ENCODE measurements at regions not wholly inside any gene's neighbourhood (a gene's known extent, or its start where the extent isn't known, plus 50 kb on each side); places are given as distances from the start of the nearest gene placed in this dataset.

- no peak for DNase-seq (ENCODE audit: low spot score)
- Histone ChIP-seq H3K36me3 (ENCODE audit: control insufficient read depth in 4 of 4, insufficient read depth in 3 of 4, low read depth in 1 of 4, low read length in 3 of 4) (no peaks in the 10 kb centered on the region), H3K4me3 (ENCODE audit: low read depth in 1 of 3, low read length in 3 of 3) (no peak overlapping the region), H3K4me1 (ENCODE audit: control insufficient read depth in 4 of 4, insufficient read depth in 4 of 4, low read length in 3 of 4) (no peaks in the 10 kb centered on the region), H3K9ac (ENCODE audit: low read depth in 1 of 2, low read length in 2 of 2) (no peak overlapping the region), H3K27me3 (ENCODE audit: control insufficient read depth in 4 of 4, insufficient read depth in 4 of 4, low read length in 3 of 4) (no peaks in the 10 kb centered on the region), H3K9me3 (ENCODE audit: control insufficient read depth in 4 of 4, low read length in 3 of 4) (peaks cover 0 to 3% (median under 1%) of the 10 kb centered on the region in 4 donors), H3K27ac (ENCODE audit: low read depth in 1 of 2, low read length in 2 of 2) (no peak overlapping the region)
- WGBS: 86% methylated on average over 4 of the region's 4 CpGs
- TF ChIP-seq YY1 (IDR thresholded peaks at IDR 0.05): no peak
- no peak for TF ChIP-seq NR2F2 (IDR thresholded peaks at IDR 0.05)
- no peak for TF ChIP-seq EGR1 (IDR thresholded peaks at IDR 0.05; ENCODE audit: low read depth in 2 of 2)
- TF ChIP-seq ZBTB33 (IDR thresholded peaks at IDR 0.05): no peak
Observed at GRCh38 chr13:33392794-33393405, 107.3 kb upstream of the STARD13 start.

- no peak overlapping the region for H3K4me3 ChIP-seq (ENCODE audit: low read depth in 1 of 3, low read length in 3 of 3)
- DNase-seq (ENCODE audit: low spot score): no peak
- H3K9ac ChIP-seq (ENCODE audit: low read depth in 1 of 2, low read length in 2 of 2): no peak overlapping the region
- peaks cover 0 to 3% (median under 1%) of the 10 kb centered on the region in 4 donors for H3K9me3 ChIP-seq (ENCODE audit: control insufficient read depth in 4 of 4, low read length in 3 of 4)
- H3K27me3 ChIP-seq (ENCODE audit: control insufficient read depth in 4 of 4, insufficient read depth in 4 of 4, low read length in 3 of 4): no peaks in the 10 kb centered on the region
- no peak for TF ChIP-seq CTCF (IDR thresholded peaks at IDR 0.05; ENCODE audit: low read depth, low read length, missing input control)
- H3K4me1 ChIP-seq (ENCODE audit: control insufficient read depth in 4 of 4, insufficient read depth in 4 of 4, low read length in 3 of 4): no peaks in the 10 kb centered on the region
- WGBS: 86% methylated on average over 3 of the region's 3 CpGs
- no peaks in the 10 kb centered on the region for H3K36me3 ChIP-seq (ENCODE audit: control insufficient read depth in 4 of 4, insufficient read depth in 3 of 4, low read depth in 1 of 4, low read length in 3 of 4)
- H3K27ac ChIP-seq (ENCODE audit: low read depth in 1 of 2, low read length in 2 of 2): no peak overlapping the region
Observed at GRCh38 chr13:33394294-33394932, 108.9 kb upstream of the STARD13 start.

- Histone ChIP-seq H3K27me3 (ENCODE audit: control insufficient read depth in 4 of 4, insufficient read depth in 4 of 4, low read length in 3 of 4) (no peaks in the 10 kb centered on the region), H3K9me3 (ENCODE audit: control insufficient read depth in 4 of 4, low read length in 3 of 4) (peaks cover 0 to 3% (median under 1%) of the 10 kb centered on the region in 4 donors), H3K9ac (ENCODE audit: low read depth in 1 of 2, low read length in 2 of 2) (no peak overlapping the region), H3K36me3 (ENCODE audit: control insufficient read depth in 4 of 4, insufficient read depth in 3 of 4, low read depth in 1 of 4, low read length in 3 of 4) (no peaks in the 10 kb centered on the region), H3K4me1 (ENCODE audit: control insufficient read depth in 4 of 4, insufficient read depth in 4 of 4, low read length in 3 of 4) (no peaks in the 10 kb centered on the region), H3K4me3 (ENCODE audit: low read depth in 1 of 3, low read length in 3 of 3) (no peak overlapping the region), H3K27ac (ENCODE audit: low read depth in 1 of 2, low read length in 2 of 2) (no peak overlapping the region)
- DNase-seq (ENCODE audit: low spot score): no peak
- WGBS: 85% methylated on average over 4 of the region's 4 CpGs
- TF ChIP-seq ZBTB33 (IDR thresholded peaks at IDR 0.05) (no peak), HNF4G (IDR thresholded peaks at IDR 0.05) (no peak)
Observed at GRCh38 chr13:33401238-33401637, 115.7 kb upstream of the STARD13 start.
